SJSA1 (cell line): ENCODE measurements at regions not wholly inside any gene's neighbourhood (a gene's known extent, or its start where the extent isn't known, plus 50 kb on each side); places are given as distances from the start of the nearest gene placed in this dataset.
A peak's percentile ranks its signal among the peaks of the same experiment; 100 is the strongest.
"Not testable (repeated sequence)": the region's sequence is repeated elsewhere in the genome, so short reads cannot be mapped to it uniquely, and the experiment has no call there.

ENCODE experiments used
- DNase-seq, 2 experiments: peaks; one replicate each; pipeline ENCODE4 v3.0.0-alpha.2; 2015 to 2020; ENCODE audit warnings: low spot score in 2 of 2, low read depth in 1 of 2
- H3K27ac ChIP-seq: fragments of 250-450 bp; sonication (Bioruptor Pico); 2 replicates; pipeline ENCODE4 v1.5.1; 2020; ENCODE audit warnings: mild to moderate bottlenecking, moderate library complexity
- H3K27me3 ChIP-seq: fragments of 250-450 bp; sonication (Bioruptor Pico); replicated peaks from 2 replicates; pipeline ENCODE4 v1.5.1; 2020; ENCODE audit warnings: mild to moderate bottlenecking, moderate library complexity
- H3K36me3 ChIP-seq: fragments of 250-450 bp; sonication (Bioruptor Pico); 2 replicates; pipeline ENCODE4 v1.5.1; 2020; ENCODE audit warnings: mild to moderate bottlenecking
- H3K4me1 ChIP-seq: fragments of 250-450 bp; sonication (Bioruptor Pico); replicated peaks from 2 replicates; pipeline ENCODE4 v1.6.1; 2021; ENCODE audit warnings: mild to moderate bottlenecking
- H3K4me3 ChIP-seq: fragments of 250-450 bp; sonication (Bioruptor Pico); 2 replicates; pipeline ENCODE4 v1.5.1; 2020; ENCODE audit warnings: mild to moderate bottlenecking
- H3K9me3 ChIP-seq: fragments of 250-450 bp; sonication (Bioruptor Pico); replicated peaks from 2 replicates; pipeline ENCODE4 v1.5.1; 2020; ENCODE audit warnings: mild to moderate bottlenecking

GRCh38 chr1:113207457-113207856, 134.5 kb downstream of the LRIG2 start:
- no peaks in the 10 kb centered on the region for H3K4me1 ChIP-seq
- no peak overlapping the region for H3K27ac ChIP-seq
- no peaks in the 10 kb centered on the region for H3K36me3 ChIP-seq
- no peaks in the 10 kb centered on the region for H3K9me3 ChIP-seq
- no peak for DNase-seq
- H3K27me3 ChIP-seq = no peaks in the 10 kb centered on the region
- H3K4me3 ChIP-seq = no peak overlapping the region

GRCh38 chr1:113208425-113208824, 135.4 kb downstream of the LRIG2 start:
- not testable (repeated sequence) for H3K4me1 ChIP-seq, H3K4me3 ChIP-seq, DNase-seq, H3K36me3 ChIP-seq, H3K27ac ChIP-seq, H3K27me3 ChIP-seq, H3K9me3 ChIP-seq

- Histone ChIP-seq H3K27ac (no peak overlapping the region), H3K4me3 (no peak overlapping the region)
Measured at GRCh38 chr1:113210248-113210647, 137.2 kb downstream of the LRIG2 start.

GRCh38 chr1:113211467-113211866, 138.5 kb downstream of the LRIG2 start:
- Histone ChIP-seq H3K27me3 (no peaks in the 10 kb centered on the region), H3K4me3 (no peak overlapping the region), H3K27ac (no peak overlapping the region), H3K4me1 (no peaks in the 10 kb centered on the region), H3K36me3 (no peaks in the 10 kb centered on the region), H3K9me3 (no peaks in the 10 kb centered on the region)
- DNase-seq = no peak

More at GRCh38 chr1:113210248-113210647, 137.2 kb downstream of the LRIG2 start:
- Histone ChIP-seq H3K27me3 (no peaks in the 10 kb centered on the region), H3K4me1 (no peaks in the 10 kb centered on the region), H3K9me3 (no peaks in the 10 kb centered on the region), H3K36me3 (no peaks in the 10 kb centered on the region)
- DNase-seq = no peak

GRCh38 chr1:113215015-113215414, 142.0 kb downstream of the LRIG2 start:
- Histone ChIP-seq H3K36me3 (no peaks in the 10 kb centered on the region), H3K27ac (no peak overlapping the region), H3K27me3 (no peaks in the 10 kb centered on the region), H3K4me1 (no peaks in the 10 kb centered on the region), H3K4me3 (no peak overlapping the region), H3K9me3 (no peaks in the 10 kb centered on the region)
- DNase-seq = no peak

GRCh38 chr1:113216664-113217063, 143.7 kb downstream of the LRIG2 start:
- H3K4me3 ChIP-seq = no peak overlapping the region
- H3K9me3 ChIP-seq = no peaks in the 10 kb centered on the region
- H3K36me3 ChIP-seq = no peaks in the 10 kb centered on the region
- no peaks in the 10 kb centered on the region for H3K4me1 ChIP-seq
- no peak overlapping the region for H3K27ac ChIP-seq
- peak in 1 of 2 experiments; percentile 18 for DNase-seq
- H3K27me3 ChIP-seq = no peaks in the 10 kb centered on the region

- Histone ChIP-seq H3K27ac (no peak overlapping the region), H3K36me3 (no peaks in the 10 kb centered on the region), H3K4me1 (no peaks in the 10 kb centered on the region), H3K4me3 (no peak overlapping the region), H3K9me3 (no peaks in the 10 kb centered on the region), H3K27me3 (0 out of 2 replicates have a peak, but pooled peaks cover 3% of the 10 kb centered on the region)
- no peak for DNase-seq
Measured at GRCh38 chr1:113217447-113218208, 144.6 kb downstream of the LRIG2 start.

- Histone ChIP-seq H3K36me3 (no peaks in the 10 kb centered on the region), H3K9me3 (no peaks in the 10 kb centered on the region), H3K4me3 (no peak overlapping the region), H3K4me1 (no peaks in the 10 kb centered on the region), H3K27ac (no peak overlapping the region), H3K27me3 (0 out of 2 replicates have a peak, but pooled peaks cover 3% of the 10 kb centered on the region)
- no peak for DNase-seq
Measured at GRCh38 chr1:113219377-113219776, 146.4 kb downstream of the LRIG2 start.

GRCh38 chr1:113219828-113220227, 146.8 kb downstream of the LRIG2 start:
- Histone ChIP-seq H3K4me1 (no peaks in the 10 kb centered on the region), H3K9me3 (no peaks in the 10 kb centered on the region), H3K4me3 (no peak overlapping the region), H3K36me3 (no peaks in the 10 kb centered on the region), H3K27ac (no peak overlapping the region), H3K27me3 (0 out of 2 replicates have a peak, but pooled peaks cover 3% of the 10 kb centered on the region)
- no peak for DNase-seq

- Histone ChIP-seq H3K27me3 (0 out of 2 replicates have a peak, but pooled peaks cover 3% of the 10 kb centered on the region), H3K9me3 (no peaks in the 10 kb centered on the region), H3K27ac (no peak overlapping the region), H3K36me3 (no peaks in the 10 kb centered on the region), H3K4me3 (no peak overlapping the region), H3K4me1 (peaks cover 10% of the 10 kb centered on the region)
- no peak for DNase-seq
Measured at GRCh38 chr1:113223040-113223439, 150.0 kb downstream of the LRIG2 start.

- Histone ChIP-seq H3K4me3 (no peak overlapping the region), H3K4me1 (peaks cover 10% of the 10 kb centered on the region), H3K27me3 (0 out of 2 replicates have a peak, but pooled peaks cover 3% of the 10 kb centered on the region), H3K36me3 (no peaks in the 10 kb centered on the region), H3K27ac (no peak overlapping the region), H3K9me3 (no peaks in the 10 kb centered on the region)
- no peak for DNase-seq
Measured at GRCh38 chr1:113223546-113223945, 150.5 kb downstream of the LRIG2 start.

GRCh38 chr1:113226148-113226547, 153.2 kb downstream of the LRIG2 start:
- Histone ChIP-seq H3K36me3 (no peaks in the 10 kb centered on the region), H3K27me3 (0 out of 2 replicates have a peak, but pooled peaks cover 3% of the 10 kb centered on the region), H3K4me3 (no peak overlapping the region), H3K4me1 (peaks cover 10% of the 10 kb centered on the region), H3K27ac (no peak overlapping the region), H3K9me3 (no peaks in the 10 kb centered on the region)
- peak; percentile 57 to 66 for DNase-seq

- H3K36me3 ChIP-seq = no peaks in the 10 kb centered on the region
Measured at GRCh38 chr1:113231866-113232265, 158.4 kb upstream of the MAGI3 start.

GRCh38 chr1:113233441-113233840, 156.9 kb upstream of the MAGI3 start:
- no peaks in the 10 kb centered on the region for H3K36me3 ChIP-seq
- no peaks in the 10 kb centered on the region; the same call in 1 of the 2 replicates for H3K9me3 ChIP-seq
- peaks cover under 1% of the 10 kb centered on the region; the same call in 1 of the 2 replicates for H3K4me1 ChIP-seq
- H3K4me3 ChIP-seq = no peak overlapping the region
- H3K27me3 ChIP-seq = peaks cover 8% of the 10 kb centered on the region; the same call in 1 of the 2 replicates
- H3K27ac ChIP-seq = no peak overlapping the region
- no peak for DNase-seq

More at GRCh38 chr1:113231866-113232265, 158.4 kb upstream of the MAGI3 start:
- peaks cover 8% of the 10 kb centered on the region; the same call in 1 of the 2 replicates for H3K27me3 ChIP-seq
- DNase-seq = no peak
- no peaks in the 10 kb centered on the region for H3K4me1 ChIP-seq
- no peak overlapping the region for H3K4me3 ChIP-seq
- H3K9me3 ChIP-seq = no peaks in the 10 kb centered on the region; the same call in 1 of the 2 replicates
- no peak overlapping the region for H3K27ac ChIP-seq
